Germinal center (tissue), 1 donor: ENCODE measurements at regions not wholly inside any gene's neighbourhood (a gene's known extent, or its start where the extent isn't known, plus 50 kb on each side); places are given as distances from the start of the nearest gene placed in this dataset.
"Not testable (repeated sequence)": the region's sequence is repeated elsewhere in the genome, so short reads cannot be mapped to it uniquely, and the experiment has no call there.

Source experiments
- DNase-seq: peaks from one replicate; pipeline ENCODE4 v3.0.0; 2012; ENCODE audit warnings: mixed read lengths, low spot score

- no peak for DNase-seq
These were observed 90.0 kb upstream of the IFNGR1 start for GRCh38 chr6:137309078-137309762.

GRCh38 chr6:137307163-137307854 lies 88.1 kb upstream of the IFNGR1 start:
- DNase-seq: peak; percentile 22

GRCh38 chr6:137305691-137306090 lies 86.5 kb upstream of the IFNGR1 start:
- DNase-seq: no peak

- no peak for DNase-seq
These were observed 85.0 kb upstream of the IFNGR1 start for GRCh38 chr6:137304020-137304780.

- DNase-seq: no peak
These were observed 84.3 kb upstream of the IFNGR1 start for GRCh38 chr6:137303441-137303840.

GRCh38 chr6:137299681-137300080 lies 80.5 kb upstream of the IFNGR1 start:
- DNase-seq: no peak

GRCh38 chr6:137297887-137298286 lies 78.7 kb upstream of the IFNGR1 start:
- no peak for DNase-seq

GRCh38 chr6:137292326-137292725 lies 73.1 kb upstream of the IFNGR1 start:
- not testable (repeated sequence) for DNase-seq

GRCh38 chr6:137291441-137291840 lies 72.3 kb upstream of the IFNGR1 start:
- no peak for DNase-seq

GRCh38 chr6:137290601-137291261 lies 71.5 kb upstream of the IFNGR1 start:
- DNase-seq: no peak

- no peak for DNase-seq
These were observed 67.7 kb upstream of the IFNGR1 start for GRCh38 chr6:137286916-137287315.

GRCh38 chr6:137286368-137286767 lies 67.2 kb upstream of the IFNGR1 start:
- DNase-seq: no peak

GRCh38 chr6:137284811-137285110 lies 65.6 kb upstream of the IFNGR1 start:
- DNase-seq: no peak

- DNase-seq: no peak
These were observed 65.0 kb upstream of the IFNGR1 start for GRCh38 chr6:137283940-137284810.

- no peak for DNase-seq
These were observed 63.9 kb upstream of the IFNGR1 start for GRCh38 chr6:137283080-137283479.

GRCh38 chr6:137282254-137282653 lies 63.1 kb upstream of the IFNGR1 start:
- peak; percentile 41 for DNase-seq

- DNase-seq: not testable (repeated sequence)
These were observed 60.1 kb upstream of the IFNGR1 start for GRCh38 chr6:137279279-137279678.

GRCh38 chr6:137277971-137278637 lies 58.9 kb upstream of the IFNGR1 start:
- DNase-seq: no peak

GRCh38 chr6:137272403-137272802 lies 53.2 kb upstream of the IFNGR1 start:
- DNase-seq: no peak

- peak; percentile 25 for DNase-seq
These were observed 52.3 kb upstream of the IFNGR1 start for GRCh38 chr6:137271245-137272183.
